Epithelial cell of proximal tubule (primary cell): ENCODE measurements at regions not wholly inside any gene's neighbourhood (a gene's known extent, or its start where the extent isn't known, plus 50 kb on each side); places are given as distances from the start of the nearest gene placed in this dataset.

Experiments
- DNase-seq: peaks from one replicate; pipeline ENCODE4 v3.0.0-alpha.2; 2011; ENCODE audit warnings: low read depth
- H3K4me3 ChIP-seq: 2 replicates; pipeline ENCODE4 v1.5.1; 2011; ENCODE audit warnings: low read depth, mild to moderate bottlenecking, low read length
- TF ChIP-seq, protein P1 (sequence below): conservative IDR thresholded peaks from 2 replicates; pipeline ENCODE4 v1.5.1; 2012; ENCODE audit warnings: low read depth, mild to moderate bottlenecking, low read length

DNA sequence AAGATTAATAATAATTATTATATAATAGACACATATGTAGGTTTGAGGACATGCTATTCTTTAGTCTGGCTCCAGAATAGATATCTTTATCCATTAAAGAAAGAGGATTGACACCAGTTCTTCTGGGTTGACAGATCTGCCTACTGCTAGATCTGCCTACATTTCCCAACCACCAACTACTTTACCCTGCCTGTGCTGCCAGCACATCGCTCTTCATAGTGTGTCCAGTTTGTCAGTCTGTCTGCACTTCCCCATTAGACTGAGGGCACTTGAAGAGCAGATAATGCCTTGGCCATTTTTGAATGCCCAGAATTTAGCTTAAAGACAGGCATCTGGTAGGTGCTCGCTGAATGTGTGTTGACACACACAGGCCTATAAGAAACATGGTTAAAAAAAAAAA lies 910.1 kb upstream of the FAT3 start:
- no peak for DNase-seq
- no peak overlapping the region for H3K4me3 ChIP-seq
- TF ChIP-seq, protein P1, sequence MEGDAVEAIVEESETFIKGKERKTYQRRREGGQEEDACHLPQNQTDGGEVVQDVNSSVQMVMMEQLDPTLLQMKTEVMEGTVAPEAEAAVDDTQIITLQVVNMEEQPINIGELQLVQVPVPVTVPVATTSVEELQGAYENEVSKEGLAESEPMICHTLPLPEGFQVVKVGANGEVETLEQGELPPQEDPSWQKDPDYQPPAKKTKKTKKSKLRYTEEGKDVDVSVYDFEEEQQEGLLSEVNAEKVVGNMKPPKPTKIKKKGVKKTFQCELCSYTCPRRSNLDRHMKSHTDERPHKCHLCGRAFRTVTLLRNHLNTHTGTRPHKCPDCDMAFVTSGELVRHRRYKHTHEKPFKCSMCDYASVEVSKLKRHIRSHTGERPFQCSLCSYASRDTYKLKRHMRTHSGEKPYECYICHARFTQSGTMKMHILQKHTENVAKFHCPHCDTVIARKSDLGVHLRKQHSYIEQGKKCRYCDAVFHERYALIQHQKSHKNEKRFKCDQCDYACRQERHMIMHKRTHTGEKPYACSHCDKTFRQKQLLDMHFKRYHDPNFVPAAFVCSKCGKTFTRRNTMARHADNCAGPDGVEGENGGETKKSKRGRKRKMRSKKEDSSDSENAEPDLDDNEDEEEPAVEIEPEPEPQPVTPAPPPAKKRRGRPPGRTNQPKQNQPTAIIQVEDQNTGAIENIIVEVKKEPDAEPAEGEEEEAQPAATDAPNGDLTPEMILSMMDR = no peak

DNA sequence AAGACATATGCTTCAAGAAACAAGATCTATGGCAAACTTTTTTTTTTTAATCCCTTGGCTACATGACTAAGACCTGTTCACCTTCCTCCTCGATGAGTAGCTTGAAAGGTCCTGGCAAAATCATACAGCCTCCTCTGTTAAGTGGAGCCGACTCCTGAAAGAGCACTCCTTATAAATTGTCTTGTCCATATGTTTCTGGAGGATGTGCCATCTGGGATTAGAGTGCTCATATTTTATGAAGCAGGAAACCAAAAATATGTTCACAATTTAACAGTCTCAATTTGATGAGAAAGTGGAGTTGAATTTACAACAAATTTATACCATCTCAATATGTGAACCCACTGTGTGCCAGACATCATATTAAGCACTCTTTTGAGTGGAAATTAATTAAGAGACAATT lies 912.1 kb upstream of the FAT3 start:
- H3K4me3 ChIP-seq = no peak overlapping the region
- TF ChIP-seq, protein P1 = no peak
- no peak for DNase-seq

DNA sequence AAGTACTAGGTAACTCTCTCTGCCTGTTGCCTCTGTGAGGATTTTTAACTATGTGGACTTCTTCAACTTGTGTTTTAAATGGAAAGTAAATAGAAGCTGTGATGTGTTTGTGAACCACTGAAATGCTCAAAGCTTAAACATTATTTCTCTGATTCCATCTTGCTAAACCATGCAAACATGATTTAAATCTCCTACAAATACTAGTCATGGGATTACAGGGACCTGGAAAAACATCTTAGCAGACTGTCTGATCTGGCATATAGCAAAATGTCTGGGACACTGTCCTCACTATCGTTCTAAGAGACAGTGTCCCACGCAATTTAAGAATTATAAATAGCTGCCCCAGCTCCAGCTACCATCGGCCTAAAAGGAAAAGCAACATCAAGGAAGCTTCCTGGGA lies 914.5 kb upstream of the FAT3 start:
- TF ChIP-seq, protein P1 = no peak
- no peak for DNase-seq
- H3K4me3 ChIP-seq = no peak overlapping the region

DNA sequence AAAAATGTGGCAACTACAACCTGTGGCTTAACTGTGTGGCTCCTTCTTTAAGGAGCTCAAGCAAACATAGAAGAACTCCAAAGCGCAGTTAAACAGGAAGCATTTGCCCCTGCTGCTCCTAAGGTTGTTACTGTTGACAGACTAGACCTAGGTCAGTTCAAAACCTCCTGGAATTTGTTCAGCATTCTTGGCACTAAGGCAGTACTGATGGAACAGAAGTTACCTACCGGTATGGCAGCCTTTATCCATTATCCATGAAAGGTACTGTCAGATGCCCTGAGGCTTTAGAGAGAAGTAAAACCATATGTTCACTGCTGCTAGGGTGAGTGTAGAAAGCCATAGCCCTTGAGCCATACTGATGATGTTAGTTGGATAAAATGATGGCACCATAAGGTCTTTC lies 916.5 kb upstream of the FAT3 start:
- H3K4me3 ChIP-seq = no peak overlapping the region
- TF ChIP-seq, protein P1 = no peak
- no peak for DNase-seq

DNA sequence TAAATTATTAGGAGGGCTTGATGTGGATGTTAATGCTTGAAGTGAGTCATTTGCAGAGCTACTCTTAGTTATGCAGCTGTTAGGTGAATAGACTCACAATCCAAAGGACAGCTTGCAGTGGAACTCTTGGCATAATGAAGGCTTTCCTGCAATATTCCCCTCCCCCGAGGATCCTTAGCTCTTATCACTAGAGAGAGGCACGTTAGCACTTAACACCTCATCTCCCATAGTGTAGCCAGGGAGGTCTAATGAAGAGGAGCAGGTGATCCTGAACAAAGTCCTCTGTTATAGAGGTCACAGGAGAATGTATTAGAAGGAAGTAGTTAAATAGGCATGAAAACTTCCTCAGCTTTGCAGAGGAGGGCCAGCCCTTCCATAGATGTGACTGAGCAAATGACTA lies 919.2 kb upstream of the FAT3 start:
- H3K4me3 ChIP-seq = no peak overlapping the region
- DNase-seq = no peak

GRCh38 chr11:91303749-91304148 lies 920.9 kb upstream of the FAT3 start:
- H3K4me3 ChIP-seq = no peak overlapping the region
- TF ChIP-seq, protein P1 = no peak
- DNase-seq = no peak

More for the DNA sequence above, 919.2 kb upstream of the FAT3 start:
- TF ChIP-seq, protein P1 = no peak

GRCh38 chr11:91299980-91300379 lies 924.6 kb upstream of the FAT3 start:
- TF ChIP-seq, protein P1 = no peak
- H3K4me3 ChIP-seq = no peak overlapping the region
- DNase-seq = no peak
